ENCODE measurements at regions not wholly inside any gene's neighbourhood (a gene's known extent, or its start where the extent isn't known, plus 50 kb on each side); places are given as distances from the start of the nearest gene placed in this dataset.
A peak's percentile ranks its signal among the peaks of the same experiment; 100 is the strongest.
"Not testable (repeated sequence)": the region's sequence is repeated elsewhere in the genome, so short reads cannot be mapped to it uniquely, and the experiment has no call there.

GRCh38 chr10:28391283-28391682 lies 88.4 kb upstream of the MPP7 start:
- DNase-seq (ENCODE audit: low read depth), result no peak

- DNase-seq (ENCODE audit: low read depth), result peak; percentile 21
These were observed 91.2 kb upstream of the MPP7 start for GRCh38 chr10:28393956-28394568.

GRCh38 chr10:28396331-28396730 lies 93.5 kb upstream of the MPP7 start:
- no peak for DNase-seq (ENCODE audit: low read depth)

- DNase-seq (ENCODE audit: low read depth), result no peak
These were observed 94.4 kb upstream of the MPP7 start for GRCh38 chr10:28397229-28397628.

GRCh38 chr10:28400176-28400575 lies 97.3 kb upstream of the MPP7 start:
- DNase-seq (ENCODE audit: low read depth), result no peak

GRCh38 chr10:28400681-28401080 lies 97.8 kb upstream of the MPP7 start:
- no peak for DNase-seq (ENCODE audit: low read depth)

- not testable (repeated sequence) for DNase-seq (ENCODE audit: low read depth)
These were observed 99.8 kb upstream of the MPP7 start for GRCh38 chr10:28402611-28403073.

- DNase-seq (ENCODE audit: low read depth), result no peak
These were observed 100.2 kb upstream of the MPP7 start for GRCh38 chr10:28403090-28403489.

GRCh38 chr10:28408237-28408777 lies 105.4 kb upstream of the MPP7 start:
- no peak for DNase-seq (ENCODE audit: low read depth)

GRCh38 chr10:28410420-28411135 lies 107.7 kb upstream of the MPP7 start:
- no peak for DNase-seq (ENCODE audit: low read depth)

- DNase-seq (ENCODE audit: low read depth), result no peak
These were observed 108.2 kb upstream of the MPP7 start for GRCh38 chr10:28411136-28411460.

GRCh38 chr10:28411648-28412047 lies 108.8 kb upstream of the MPP7 start:
- no peak for DNase-seq (ENCODE audit: low read depth)

GRCh38 chr10:28418069-28418468 lies 114.8 kb upstream of the WAC start:
- no peak for DNase-seq (ENCODE audit: low read depth)

- no peak for DNase-seq (ENCODE audit: low read depth)
These were observed 107.5 kb upstream of the WAC start for GRCh38 chr10:28425422-28425821.

- no peak for DNase-seq (ENCODE audit: low read depth)
These were observed 106.3 kb upstream of the WAC start for GRCh38 chr10:28426392-28427159.

- no peak for DNase-seq (ENCODE audit: low read depth)
These were observed 105.5 kb upstream of the WAC start for GRCh38 chr10:28427376-28427775.

- DNase-seq (ENCODE audit: low read depth), result no peak
These were observed 103.9 kb upstream of the WAC start for GRCh38 chr10:28429045-28429444.

- DNase-seq (ENCODE audit: low read depth), result no peak
These were observed 103.2 kb upstream of the WAC start for GRCh38 chr10:28429573-28430216.

GRCh38 chr10:28431139-28431538 lies 101.8 kb upstream of the WAC start:
- no peak for DNase-seq (ENCODE audit: low read depth)

GRCh38 chr10:28432210-28432676 lies 100.7 kb upstream of the WAC start:
- DNase-seq (ENCODE audit: low read depth), result no peak

GRCh38 chr10:28434063-28434462 lies 98.9 kb upstream of the WAC start:
- no peak for DNase-seq (ENCODE audit: low read depth)

GRCh38 chr10:28442403-28442802 lies 90.5 kb upstream of the WAC start:
- no peak for DNase-seq (ENCODE audit: low read depth)

Measured in stimulated activated CD8-positive, alpha-beta memory T cell treated with anti-CD3 and anti-CD28 coated beads, Interleukin-15, amount 100 ng/mL, for 24 hours (primary cell).